ENCODE measurements at regions not wholly inside any gene's neighbourhood (a gene's known extent, or its start where the extent isn't known, plus 50 kb on each side); places are given as distances from the start of the nearest gene placed in this dataset.

DNA sequence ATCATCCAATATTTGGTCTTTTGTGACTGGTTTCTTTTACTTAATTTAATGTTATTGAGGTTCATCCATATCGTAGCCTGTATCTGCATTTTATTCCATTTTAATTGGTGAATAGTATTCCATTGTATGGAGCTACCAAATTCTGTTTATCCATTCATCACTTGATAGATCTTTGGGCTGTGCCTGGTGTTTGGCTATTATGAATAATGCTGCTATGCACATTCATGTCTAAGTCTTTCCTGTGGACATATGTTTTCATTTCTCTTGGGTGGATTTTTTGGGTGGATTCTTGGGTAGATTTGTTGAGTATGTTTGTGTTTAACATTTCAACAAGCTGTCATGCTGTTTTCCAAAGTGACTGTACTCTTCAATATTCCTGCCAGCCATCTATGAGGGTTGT lies 52.5 kb upstream of the NEDD4L start:
- in situ Hi-C loops (cut with HindIII; ENCODE audit: low sequenced_read_pairs): no loop called here

GRCh38 chr18:57989536-57989935 lies 54.5 kb upstream of the NEDD4L start:
- in situ Hi-C loops (cut with HindIII; ENCODE audit: low sequenced_read_pairs): no loop called here

DNA sequence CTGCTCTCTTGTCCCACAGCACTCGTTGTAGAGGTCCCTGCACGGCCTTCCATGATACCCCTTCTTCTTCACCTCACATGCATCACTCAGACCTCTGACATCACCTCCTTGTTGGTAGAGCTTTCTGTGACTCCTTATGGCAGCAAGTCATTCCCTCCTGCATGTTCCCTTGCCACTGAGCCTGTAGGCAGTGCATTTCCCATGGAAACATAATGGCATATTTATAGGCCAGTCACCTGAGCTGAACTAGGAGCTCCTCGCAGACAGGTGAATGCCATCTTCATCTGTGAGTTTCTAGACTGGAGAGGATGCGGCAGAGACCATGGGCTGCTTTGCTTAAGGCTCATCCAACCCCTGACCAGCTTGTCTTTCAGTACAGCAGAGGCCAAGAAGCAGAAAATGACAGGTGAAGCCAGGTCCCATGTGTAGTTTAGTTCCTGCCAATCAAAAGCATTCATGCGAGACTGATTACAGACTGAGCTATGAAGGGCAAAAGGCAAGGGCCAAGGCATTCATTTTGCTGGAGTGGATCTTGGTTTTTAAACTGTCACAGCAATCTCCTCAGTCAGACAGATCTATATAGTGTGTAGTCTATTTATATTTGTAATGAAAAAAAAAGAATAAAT lies 59.4 kb upstream of the NEDD4L start:
- in situ Hi-C loops (cut with HindIII; ENCODE audit: low sequenced_read_pairs): loop anchor here (5.0 kb wide), 1 partner anchor 72 kb away; no protein-coding TSS in a partner anchor

GRCh38 chr18:57983965-57984364 lies 60.1 kb upstream of the NEDD4L start:
- in situ Hi-C loops (cut with HindIII; ENCODE audit: low sequenced_read_pairs): loop anchor here (5.0 kb wide), 1 partner anchor 72 kb away; no protein-coding TSS in a partner anchor

- in situ Hi-C loops (cut with HindIII; ENCODE audit: low sequenced_read_pairs): loop anchor here (5.0 kb wide), 1 partner anchor 71 kb away; no protein-coding TSS in a partner anchor
Measured at GRCh38 chr18:57983472-57983871, 60.6 kb upstream of the NEDD4L start.

- in situ Hi-C loops (cut with HindIII; ENCODE audit: low sequenced_read_pairs): loop anchor here (5.0 kb wide), 1 partner anchor 70 kb away; no protein-coding TSS in a partner anchor
Measured at GRCh38 chr18:57982372-57983021, 61.5 kb upstream of the NEDD4L start.

DNA sequence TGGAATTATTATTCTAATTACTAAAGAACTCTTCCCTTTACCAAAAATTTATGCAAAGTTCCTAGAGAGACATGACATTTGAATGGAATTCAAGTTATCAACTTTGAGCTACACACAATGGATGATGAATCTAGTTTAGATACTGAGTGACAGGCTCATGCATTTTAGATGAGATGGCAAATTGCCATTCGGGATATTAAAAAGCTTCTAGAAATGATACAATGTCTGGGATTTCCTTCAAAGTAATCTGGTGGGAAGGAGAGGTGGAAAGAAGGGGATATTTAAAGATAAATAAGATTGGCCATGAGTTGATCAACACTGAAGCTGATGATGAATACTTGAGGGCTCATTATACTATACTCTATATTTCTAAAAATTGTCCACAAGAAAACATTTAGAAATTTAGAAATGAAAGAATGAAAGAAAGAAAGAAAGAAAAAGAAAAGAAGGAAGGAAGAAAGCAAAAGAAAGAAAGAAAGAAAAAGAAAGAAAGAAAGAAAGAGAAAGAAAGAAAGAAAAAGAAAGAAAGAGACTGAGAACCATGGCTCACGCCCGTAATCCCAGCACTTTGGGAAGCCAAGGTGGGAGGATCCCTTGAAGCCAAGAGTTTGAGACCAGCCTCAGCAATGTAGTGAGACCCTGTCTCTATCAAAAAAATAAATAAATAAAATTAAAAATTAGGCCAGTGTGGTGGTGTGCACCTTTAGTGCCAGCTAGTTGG lies 62.6 kb upstream of the NEDD4L start:
- in situ Hi-C loops (cut with HindIII; ENCODE audit: low sequenced_read_pairs): loop anchor here (5.0 kb wide), 1 partner anchor 69 kb away; no protein-coding TSS in a partner anchor

DNA sequence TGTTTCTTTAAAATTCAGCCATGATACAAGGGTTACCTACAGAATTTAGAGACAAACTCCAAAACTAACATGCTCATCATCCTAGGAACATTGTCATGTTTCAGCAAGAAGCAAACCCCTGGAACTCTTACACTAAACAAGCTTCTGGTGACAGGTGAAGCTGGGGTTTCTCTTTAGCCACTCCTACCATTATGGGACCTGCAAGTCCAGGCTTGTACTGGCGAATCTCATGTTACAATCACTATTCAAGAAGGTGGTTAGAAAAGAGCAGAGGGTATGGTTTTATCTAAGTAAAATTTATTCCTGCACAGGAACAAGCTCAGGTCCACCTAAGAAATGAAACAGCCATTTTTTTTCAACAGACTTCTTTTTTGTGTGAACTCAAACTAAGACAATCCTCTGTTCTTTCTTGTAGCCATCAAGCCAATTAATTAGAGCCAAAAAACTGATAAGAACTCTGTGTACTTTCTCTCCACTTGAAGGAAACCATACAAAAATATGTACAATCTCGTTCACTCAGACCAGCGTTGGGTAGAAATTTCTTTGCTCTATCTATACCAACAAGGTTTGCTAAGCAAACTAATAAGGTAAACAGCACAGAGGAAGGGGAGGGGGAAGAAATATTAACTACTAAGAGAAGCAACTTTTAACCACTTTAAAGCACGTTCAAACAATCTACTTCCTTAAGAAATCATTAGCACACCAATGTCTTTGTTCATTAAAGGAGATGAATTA lies 63.3 kb upstream of the NEDD4L start:
- in situ Hi-C loops (cut with HindIII; ENCODE audit: low sequenced_read_pairs): loop anchor here (5.0 kb wide), 1 partner anchor 68 kb away; no protein-coding TSS in a partner anchor

- in situ Hi-C loops (cut with HindIII; ENCODE audit: low sequenced_read_pairs): loop anchor here (5.0 kb wide), 1 partner anchor 66 kb away; the partner anchor contains the start of gene NEDD4L
Measured at GRCh38 chr18:57976230-57976773, 67.7 kb upstream of the NEDD4L start.

- in situ Hi-C loops (cut with HindIII; ENCODE audit: low sequenced_read_pairs): loop anchor here (5.0 kb wide), 1 partner anchor 66 kb away; the partner anchor contains the start of gene NEDD4L
Measured at GRCh38 chr18:57975805-57976204, 68.2 kb upstream of the NEDD4L start.

GRCh38 chr18:57974585-57975265 lies 69.3 kb upstream of the NEDD4L start:
- in situ Hi-C loops (cut with HindIII; ENCODE audit: low sequenced_read_pairs): loop anchor here (5.0 kb wide), 1 partner anchor 68 kb away; the partner anchor contains the start of gene NEDD4L

DNA sequence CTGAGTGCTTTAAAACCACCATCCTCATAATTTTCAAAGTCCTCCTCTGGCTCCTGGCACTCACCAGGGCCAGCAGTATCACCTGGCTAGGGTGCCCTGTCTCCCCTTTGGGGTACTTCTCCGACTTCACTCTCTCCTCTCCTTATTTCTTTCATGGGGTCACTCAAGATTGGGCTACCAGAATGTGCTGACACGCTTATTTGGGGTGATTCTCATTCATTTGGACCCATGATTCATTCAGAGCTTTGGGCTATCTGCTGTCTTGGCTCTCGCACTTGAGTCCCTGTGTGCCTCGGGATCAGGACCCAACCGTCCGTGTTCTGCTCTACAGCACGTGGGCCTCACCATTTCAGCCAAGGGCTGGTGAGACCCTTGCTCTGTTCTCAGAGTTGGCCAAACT lies 70.1 kb upstream of the NEDD4L start:
- in situ Hi-C loops (cut with HindIII; ENCODE audit: low sequenced_read_pairs): no loop called here

DNA sequence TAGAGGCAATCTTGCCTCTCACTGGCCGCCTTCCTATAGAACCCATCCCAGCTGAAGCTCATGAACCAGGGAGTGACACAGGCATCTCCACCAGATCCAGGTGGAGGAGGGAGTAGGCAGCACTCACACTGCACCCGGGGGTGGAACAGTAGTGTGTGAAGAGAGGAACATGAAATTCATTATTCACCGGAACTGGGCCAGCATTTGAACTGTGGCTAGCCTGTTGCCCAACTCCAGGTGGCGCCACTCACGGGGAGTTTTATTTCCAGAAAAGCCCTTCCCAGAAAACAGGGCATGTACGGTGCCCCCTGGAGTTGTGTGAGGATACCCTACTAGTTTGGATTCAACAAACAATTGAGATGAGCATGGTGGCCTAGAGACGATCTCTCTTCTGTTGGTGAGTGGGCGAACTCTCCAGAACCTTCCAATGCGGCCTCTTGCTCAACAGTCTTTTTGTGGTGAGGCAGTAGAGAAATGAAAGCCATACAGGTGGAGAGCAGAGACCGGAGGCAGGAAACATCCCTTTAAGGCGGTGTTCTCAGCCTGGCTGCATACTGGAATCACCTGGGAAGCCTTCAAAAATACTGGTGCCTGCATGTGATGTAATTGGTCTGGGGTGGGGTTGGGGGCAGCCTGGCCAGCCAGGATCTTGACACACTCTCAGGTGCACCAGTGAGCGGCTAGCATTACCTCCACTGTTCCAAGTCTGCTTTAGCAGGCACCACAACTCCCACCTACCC lies 73.5 kb upstream of the NEDD4L start:
- in situ Hi-C loops (cut with HindIII; ENCODE audit: low sequenced_read_pairs): no loop called here

DNA sequence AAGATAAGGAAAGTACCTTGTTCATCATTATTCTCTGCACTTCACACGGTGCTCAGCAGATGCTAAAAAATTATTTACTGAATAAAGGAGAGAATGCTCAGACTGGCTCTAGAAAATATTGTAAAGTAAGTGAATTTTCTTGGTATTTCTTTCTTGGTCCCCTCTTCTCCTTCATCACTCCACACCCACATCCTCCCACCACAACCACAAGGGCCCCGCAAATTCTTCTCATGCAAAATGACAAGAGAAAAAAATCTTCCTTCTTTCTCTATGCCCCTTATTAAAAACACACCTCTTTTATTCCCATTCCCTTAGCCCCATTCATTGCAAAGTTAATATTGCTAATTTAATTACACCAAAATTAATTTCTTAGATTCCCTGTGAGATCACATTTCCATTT lies 74.2 kb upstream of the NEDD4L start:
- in situ Hi-C loops (cut with HindIII; ENCODE audit: low sequenced_read_pairs): no loop called here

DNA sequence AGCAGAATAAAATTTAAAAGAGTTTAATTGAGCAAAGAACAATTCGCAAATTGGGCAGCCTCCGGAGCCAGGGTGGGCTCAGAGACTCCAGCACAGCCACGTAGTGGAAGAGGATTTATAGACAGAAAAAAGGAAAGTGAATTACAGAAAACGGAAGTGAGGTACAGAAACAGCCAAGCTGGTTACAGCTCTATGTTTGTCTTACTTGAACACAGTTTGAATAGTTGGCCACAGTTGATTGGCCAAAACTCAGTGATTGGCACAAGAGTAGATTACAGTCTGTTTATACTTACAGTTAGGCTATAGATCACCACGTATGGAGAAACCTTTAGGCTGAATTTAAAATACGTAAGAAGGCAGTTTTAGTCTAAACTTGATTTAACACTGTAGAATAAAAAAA lies 78.8 kb upstream of the NEDD4L start:
- in situ Hi-C loops (cut with HindIII; ENCODE audit: low sequenced_read_pairs): no loop called here

DNA sequence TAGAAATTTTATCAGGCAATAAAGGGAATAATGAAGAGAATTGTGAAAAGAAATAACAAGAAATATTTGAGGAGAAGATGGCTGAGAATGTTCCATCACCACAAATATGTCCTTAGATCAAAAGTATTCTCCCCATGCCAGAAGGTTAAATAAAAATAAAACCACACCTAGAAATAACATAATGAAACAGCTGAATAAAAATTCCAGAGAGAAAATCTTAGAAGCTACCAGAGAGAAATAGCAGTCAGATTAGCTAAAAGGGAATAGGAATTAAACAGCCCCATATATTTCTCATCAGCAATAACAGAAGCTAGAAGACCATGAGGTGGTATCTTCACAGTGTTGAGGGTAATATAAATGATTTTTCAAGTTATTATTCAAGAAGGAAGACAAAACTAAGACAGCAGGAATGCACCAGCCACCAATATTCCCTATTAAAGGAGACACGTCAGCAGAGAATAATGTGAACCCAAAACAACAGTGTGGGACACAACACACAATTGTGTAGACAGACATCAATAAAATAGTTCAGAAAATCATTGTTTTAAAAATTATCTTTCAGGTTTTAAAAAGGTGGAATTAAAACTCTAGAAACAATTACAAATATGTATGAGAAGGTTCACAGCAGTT lies 82.0 kb upstream of the NEDD4L start:
- in situ Hi-C loops (cut with HindIII; ENCODE audit: low sequenced_read_pairs): no loop called here

- in situ Hi-C loops (cut with HindIII; ENCODE audit: low sequenced_read_pairs): no loop called here
Measured at GRCh38 chr18:57961411-57961810, 82.6 kb upstream of the NEDD4L start.

DNA sequence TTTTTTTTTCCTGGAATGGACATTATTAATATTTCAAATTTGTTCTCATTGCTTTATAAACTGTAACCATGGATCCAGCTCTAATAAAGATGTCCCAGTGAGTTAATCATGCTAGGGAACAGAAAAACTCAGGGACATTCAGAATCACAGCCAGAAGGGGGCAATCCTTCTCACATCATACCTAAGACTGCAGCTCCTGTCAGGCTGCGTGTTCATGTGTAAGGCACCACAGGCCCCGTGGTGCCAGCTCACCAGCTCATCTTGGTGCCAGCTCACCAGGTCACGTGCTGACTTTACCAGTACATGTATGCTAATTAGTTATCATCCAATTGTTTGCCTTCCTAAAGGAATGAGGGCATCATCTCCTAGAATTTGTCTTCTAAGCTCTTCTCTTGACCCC lies 84.7 kb upstream of the NEDD4L start:
- in situ Hi-C loops (cut with HindIII; ENCODE audit: low sequenced_read_pairs): no loop called here

DNA sequence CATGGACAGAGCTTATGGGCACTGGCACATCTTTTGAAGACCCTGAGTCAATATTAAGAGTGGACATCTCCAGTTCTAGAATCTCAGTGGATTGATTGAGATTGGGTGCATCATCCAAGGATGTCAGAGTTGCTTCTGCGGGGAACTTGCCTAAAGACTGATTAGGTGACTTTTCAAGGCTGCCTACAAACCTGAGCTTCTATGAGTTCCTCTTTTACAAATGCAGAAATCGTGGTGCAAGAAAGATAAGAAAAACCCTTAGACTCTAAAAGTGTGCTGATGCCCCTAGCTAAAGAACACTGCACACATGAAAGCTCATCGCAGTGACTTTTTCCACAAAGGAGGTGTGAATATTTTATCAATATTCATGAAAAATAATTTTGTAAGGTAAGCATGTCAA lies 86.8 kb upstream of the NEDD4L start:
- in situ Hi-C loops (cut with HindIII; ENCODE audit: low sequenced_read_pairs): no loop called here
